ENCODE measurements at regions not wholly inside any gene's neighbourhood (a gene's known extent, or its start where the extent isn't known, plus 50 kb on each side); places are given as distances from the start of the nearest gene placed in this dataset.

DNA sequence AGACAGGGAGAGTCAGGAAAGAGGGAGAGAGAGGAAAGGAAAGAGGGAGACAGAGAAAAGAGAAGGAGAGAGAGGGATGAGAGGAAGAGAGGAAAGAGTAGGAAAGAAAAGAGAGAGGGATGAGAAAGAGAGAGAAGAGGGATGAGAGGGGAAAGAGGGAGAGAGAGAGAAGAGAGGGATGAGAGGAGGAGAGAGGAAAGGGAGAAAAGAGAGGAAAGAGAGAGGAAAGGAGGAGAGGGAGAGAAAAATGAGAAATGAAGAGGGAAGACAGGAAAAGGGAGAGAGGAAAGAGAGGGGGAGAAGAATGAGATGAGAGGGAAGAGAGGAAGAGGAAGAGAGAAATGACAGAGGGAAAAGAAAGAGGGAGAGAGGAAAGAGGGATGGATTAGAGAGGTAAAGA is 207.0 kb upstream of the SKOR2 start:
- intact Hi-C loops (cut with DNase I): no loop called here
- H3K4me3 ChIP-seq: no peak overlapping the region
- TF ChIP-seq, protein P1, sequence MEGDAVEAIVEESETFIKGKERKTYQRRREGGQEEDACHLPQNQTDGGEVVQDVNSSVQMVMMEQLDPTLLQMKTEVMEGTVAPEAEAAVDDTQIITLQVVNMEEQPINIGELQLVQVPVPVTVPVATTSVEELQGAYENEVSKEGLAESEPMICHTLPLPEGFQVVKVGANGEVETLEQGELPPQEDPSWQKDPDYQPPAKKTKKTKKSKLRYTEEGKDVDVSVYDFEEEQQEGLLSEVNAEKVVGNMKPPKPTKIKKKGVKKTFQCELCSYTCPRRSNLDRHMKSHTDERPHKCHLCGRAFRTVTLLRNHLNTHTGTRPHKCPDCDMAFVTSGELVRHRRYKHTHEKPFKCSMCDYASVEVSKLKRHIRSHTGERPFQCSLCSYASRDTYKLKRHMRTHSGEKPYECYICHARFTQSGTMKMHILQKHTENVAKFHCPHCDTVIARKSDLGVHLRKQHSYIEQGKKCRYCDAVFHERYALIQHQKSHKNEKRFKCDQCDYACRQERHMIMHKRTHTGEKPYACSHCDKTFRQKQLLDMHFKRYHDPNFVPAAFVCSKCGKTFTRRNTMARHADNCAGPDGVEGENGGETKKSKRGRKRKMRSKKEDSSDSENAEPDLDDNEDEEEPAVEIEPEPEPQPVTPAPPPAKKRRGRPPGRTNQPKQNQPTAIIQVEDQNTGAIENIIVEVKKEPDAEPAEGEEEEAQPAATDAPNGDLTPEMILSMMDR (IDR thresholded peaks at IDR 0.05): no peak
- TF ChIP-seq POLR2AphosphoS5 (IDR thresholded peaks at IDR 0.05; ENCODE audit: insufficient read depth in 1 of 2, low read depth in 1 of 2): no peak
- TF ChIP-seq POLR2A (IDR thresholded peaks at IDR 0.05): no peak
- H3K36me3 ChIP-seq: no peaks in the 10 kb centered on the region
- H3K27ac ChIP-seq: no peak overlapping the region
- no peaks in the 10 kb centered on the region for H3K9me3 ChIP-seq
- H3K27me3 ChIP-seq: no peaks in the 10 kb centered on the region
- H3K4me1 ChIP-seq: no peaks in the 10 kb centered on the region
- DNase-seq (ENCODE audit: extremely low spot score in 2 of 2): no peak

DNA sequence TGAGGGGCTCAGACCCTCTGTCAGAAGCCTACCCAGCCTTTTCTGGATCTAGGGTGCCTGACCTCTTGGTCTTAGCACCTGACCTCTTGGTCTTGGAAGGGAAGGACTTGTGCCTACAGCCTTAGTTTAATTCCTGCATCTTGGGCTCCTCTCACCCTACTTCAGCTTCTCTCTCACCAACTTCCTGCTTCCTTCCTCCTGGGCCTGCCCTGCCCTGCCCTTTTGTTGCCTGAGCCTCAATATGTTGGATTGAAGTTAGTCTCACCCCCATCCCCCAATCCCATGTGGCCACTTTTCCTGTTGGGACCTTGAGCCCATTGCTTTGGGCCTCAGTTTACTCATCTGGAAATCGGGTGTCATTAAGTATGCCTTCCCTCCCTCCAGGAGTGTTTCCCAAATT is 206.2 kb upstream of the SKOR2 start:
- DNase-seq (ENCODE audit: extremely low spot score in 2 of 2): no peak
- Histone ChIP-seq H3K4me1 (no peaks in the 10 kb centered on the region), H3K9me3 (no peaks in the 10 kb centered on the region), H3K4me3 (no peak overlapping the region), H3K27me3 (no peaks in the 10 kb centered on the region), H3K27ac (no peak overlapping the region), H3K36me3 (no peaks in the 10 kb centered on the region)
- intact Hi-C loops (cut with DNase I): no loop called here
- TF ChIP-seq POLR2A (IDR thresholded peaks at IDR 0.05) (no peak), POLR2AphosphoS5 (IDR thresholded peaks at IDR 0.05; ENCODE audit: insufficient read depth in 1 of 2, low read depth in 1 of 2) (no peak)
- TF ChIP-seq, protein P1 (IDR thresholded peaks at IDR 0.05): no peak

DNA sequence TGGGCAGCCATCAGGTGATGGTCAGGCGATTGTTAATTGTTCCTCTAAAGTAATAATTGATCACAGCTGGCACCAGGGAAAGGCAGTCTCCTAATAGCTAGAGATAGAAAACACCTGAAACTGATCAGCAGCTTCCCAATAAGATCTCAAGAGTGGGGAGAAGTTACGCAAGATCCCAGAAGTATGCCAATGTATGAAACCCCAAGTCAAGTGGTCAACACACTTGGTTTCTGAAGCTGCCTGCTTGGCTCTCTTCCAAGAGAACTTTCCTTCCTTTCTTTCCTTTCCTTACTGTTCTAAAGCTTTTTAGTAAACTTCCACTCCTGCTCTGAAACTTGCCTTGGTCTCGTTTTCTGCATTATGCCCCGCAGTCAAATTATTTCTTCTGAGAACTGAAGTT is 201.6 kb upstream of the SKOR2 start:
- DNase-seq (ENCODE audit: extremely low spot score in 2 of 2): no peak
- Histone ChIP-seq H3K36me3 (no peaks in the 10 kb centered on the region), H3K4me1 (no peaks in the 10 kb centered on the region), H3K27ac (no peak overlapping the region), H3K27me3 (no peaks in the 10 kb centered on the region), H3K9me3 (no peaks in the 10 kb centered on the region), H3K4me3 (no peak overlapping the region)
- TF ChIP-seq POLR2AphosphoS5 (IDR thresholded peaks at IDR 0.05; ENCODE audit: insufficient read depth in 1 of 2, low read depth in 1 of 2) (no peak), POLR2A (IDR thresholded peaks at IDR 0.05) (no peak)
- TF ChIP-seq, protein P1 (IDR thresholded peaks at IDR 0.05): no peak
- intact Hi-C loops (cut with DNase I): no loop called here

DNA sequence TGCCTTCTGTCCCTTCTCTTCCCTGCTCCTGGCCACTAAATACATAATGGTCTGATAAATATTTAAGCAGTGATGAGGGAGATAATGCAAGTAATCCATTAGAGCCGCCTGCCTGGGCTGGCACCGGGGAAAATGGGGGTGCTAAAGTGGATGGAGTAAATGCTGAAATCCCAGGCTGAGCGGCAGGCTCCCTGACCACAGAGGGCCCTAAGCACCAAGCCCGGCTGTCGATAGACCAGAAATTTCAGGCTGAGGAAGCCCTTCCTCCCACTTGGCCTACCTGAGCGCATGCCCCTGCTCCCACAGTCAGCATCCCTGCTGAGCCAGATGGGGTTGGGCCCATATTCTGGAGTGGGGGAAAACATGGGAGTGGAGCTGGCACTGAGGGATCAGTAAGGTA is 197.5 kb upstream of the SKOR2 start:
- H3K36me3 ChIP-seq: no peaks in the 10 kb centered on the region
- TF ChIP-seq POLR2A (IDR thresholded peaks at IDR 0.05) (no peak), POLR2AphosphoS5 (IDR thresholded peaks at IDR 0.05; ENCODE audit: insufficient read depth in 1 of 2, low read depth in 1 of 2) (no peak)
- TF ChIP-seq, protein P1 (IDR thresholded peaks at IDR 0.05): no peak
- no peaks in the 10 kb centered on the region for H3K4me1 ChIP-seq
- no peak for DNase-seq (ENCODE audit: extremely low spot score in 2 of 2)
- intact Hi-C loops (cut with DNase I): no loop called here
- no peaks in the 10 kb centered on the region for H3K9me3 ChIP-seq
- H3K27me3 ChIP-seq: no peaks in the 10 kb centered on the region
- H3K27ac ChIP-seq: no peak overlapping the region
- no peak overlapping the region for H3K4me3 ChIP-seq

DNA sequence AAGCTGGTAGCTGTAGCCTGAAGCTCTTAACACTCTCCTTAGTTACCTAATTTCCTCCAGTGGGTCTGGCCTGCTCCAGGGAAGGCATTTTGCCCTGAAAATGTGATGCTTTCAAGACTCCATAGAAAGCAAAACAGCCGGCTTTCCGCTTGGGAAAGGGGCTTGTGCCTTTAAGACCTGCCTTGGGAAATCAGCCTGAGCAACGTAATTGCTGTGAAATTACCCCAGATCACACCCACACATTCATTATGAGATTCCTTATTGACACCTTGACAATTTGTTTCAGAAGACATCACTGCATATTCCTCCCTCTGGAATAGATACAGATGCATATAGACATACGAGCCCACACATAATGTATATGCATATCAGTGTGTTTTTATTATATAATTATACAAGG is 190.5 kb upstream of the SKOR2 start:
- DNase-seq (ENCODE audit: extremely low spot score in 2 of 2): no peak
- TF ChIP-seq POLR2A (IDR thresholded peaks at IDR 0.05): no peak
- TF ChIP-seq, protein P1 (IDR thresholded peaks at IDR 0.05): no peak
- TF ChIP-seq POLR2AphosphoS5 (IDR thresholded peaks at IDR 0.05; ENCODE audit: insufficient read depth in 1 of 2, low read depth in 1 of 2): no peak
- no peaks in the 10 kb centered on the region for H3K9me3 ChIP-seq
- no peak overlapping the region for H3K4me3 ChIP-seq
- no peaks in the 10 kb centered on the region for H3K27me3 ChIP-seq
- H3K4me1 ChIP-seq: no peaks in the 10 kb centered on the region
- no peak overlapping the region for H3K27ac ChIP-seq
- H3K36me3 ChIP-seq: no peaks in the 10 kb centered on the region
- intact Hi-C loops (cut with DNase I): no loop called here

All from vagina (tissue), 2 donors.